Ovary (tissue), 3 donors: ENCODE measurements at regions not wholly inside any gene's neighbourhood (a gene's known extent, or its start where the extent isn't known, plus 50 kb on each side); places are given as distances from the start of the nearest gene placed in this dataset.

ENCODE experiments used
- POLR2A ChIP-seq: fragments of 450-650 bp; IDR thresholded peaks from one replicate; pipeline ENCODE4 v1.6.1; 2017; ENCODE audit warnings: antibody characterized with exemption, mild to moderate bottlenecking, moderate library complexity
- TF ChIP-seq, protein P1 (sequence below), 3 donors: fragments of 450-650 bp in 2 of 3; fragments of 200-600 bp in 1 of 3; IDR thresholded peaks; one replicate each; pipeline versions ENCODE4 v1.5.1 to v1.8.0; 2016 to 2022; ENCODE audit warnings: antibody characterized with exemption in 3 of 3, mild to moderate bottlenecking in 1 of 3
- donor health status: DM: no; HTN: no; CAD: no.

DNA sequence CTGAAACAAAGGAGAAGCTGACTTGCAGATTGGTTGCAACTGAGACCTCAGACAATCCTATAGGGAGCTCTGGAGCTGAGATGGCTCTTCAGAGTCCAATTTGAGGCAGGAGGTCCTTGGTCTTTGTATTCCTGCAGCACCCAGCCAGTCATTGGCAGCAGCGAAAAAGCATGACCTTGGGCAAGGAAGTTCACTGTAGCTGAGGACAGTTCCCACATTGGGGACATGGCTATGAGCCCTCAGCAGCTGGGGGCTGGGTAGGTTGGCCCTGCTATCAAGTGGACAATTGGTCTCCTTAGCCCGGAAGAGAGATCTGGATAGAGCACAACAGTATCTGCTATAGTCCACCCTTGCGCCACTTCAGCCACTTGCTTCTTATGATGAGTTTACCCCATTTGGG lies 56.9 kb upstream of the ATP6AP2 start:
- TF ChIP-seq, protein P1, sequence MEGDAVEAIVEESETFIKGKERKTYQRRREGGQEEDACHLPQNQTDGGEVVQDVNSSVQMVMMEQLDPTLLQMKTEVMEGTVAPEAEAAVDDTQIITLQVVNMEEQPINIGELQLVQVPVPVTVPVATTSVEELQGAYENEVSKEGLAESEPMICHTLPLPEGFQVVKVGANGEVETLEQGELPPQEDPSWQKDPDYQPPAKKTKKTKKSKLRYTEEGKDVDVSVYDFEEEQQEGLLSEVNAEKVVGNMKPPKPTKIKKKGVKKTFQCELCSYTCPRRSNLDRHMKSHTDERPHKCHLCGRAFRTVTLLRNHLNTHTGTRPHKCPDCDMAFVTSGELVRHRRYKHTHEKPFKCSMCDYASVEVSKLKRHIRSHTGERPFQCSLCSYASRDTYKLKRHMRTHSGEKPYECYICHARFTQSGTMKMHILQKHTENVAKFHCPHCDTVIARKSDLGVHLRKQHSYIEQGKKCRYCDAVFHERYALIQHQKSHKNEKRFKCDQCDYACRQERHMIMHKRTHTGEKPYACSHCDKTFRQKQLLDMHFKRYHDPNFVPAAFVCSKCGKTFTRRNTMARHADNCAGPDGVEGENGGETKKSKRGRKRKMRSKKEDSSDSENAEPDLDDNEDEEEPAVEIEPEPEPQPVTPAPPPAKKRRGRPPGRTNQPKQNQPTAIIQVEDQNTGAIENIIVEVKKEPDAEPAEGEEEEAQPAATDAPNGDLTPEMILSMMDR (IDR thresholded peaks at IDR 0.05), result no peak
- no peak for TF ChIP-seq POLR2A
